D341Med (cell line): ENCODE measurements at regions not wholly inside any gene's neighbourhood (a gene's known extent, or its start where the extent isn't known, plus 50 kb on each side); places are given as distances from the start of the nearest gene placed in this dataset.
A peak's percentile ranks its signal among the peaks of the same experiment; 100 is the strongest.
"Not testable (repeated sequence)": the region's sequence is repeated elsewhere in the genome, so short reads cannot be mapped to it uniquely, and the experiment has no call there.

Source experiments
- DNase-seq: peaks from one replicate; pipeline ENCODE4 v3.0.0; 2012; ENCODE audit warnings: low spot score

DNA sequence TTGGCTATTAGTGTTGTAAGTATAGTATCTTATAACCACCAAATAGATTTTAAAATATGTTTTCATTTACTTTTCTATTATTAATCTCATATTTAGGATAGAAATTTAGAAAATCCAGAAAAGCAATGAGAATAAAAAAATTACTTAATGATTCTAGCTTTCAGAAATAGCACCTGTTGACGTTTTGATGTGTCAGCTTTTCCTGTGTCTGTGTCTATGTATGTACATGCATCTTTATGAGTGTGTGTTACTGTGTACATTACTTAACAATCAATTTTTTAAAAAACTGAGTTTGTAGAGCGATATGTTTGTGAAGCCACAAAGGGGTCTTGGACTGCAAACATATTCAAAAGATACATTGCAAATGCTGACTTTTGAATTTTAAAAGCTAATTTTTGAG is 526.9 kb downstream of the BCKDHB start:
- no peak for DNase-seq

- no peak for DNase-seq
Observed at GRCh38 chr6:80625405-80625804, 518.9 kb downstream of the BCKDHB start.

- DNase-seq: no peak
Observed at GRCh38 chr6:80623066-80623815, 516.8 kb downstream of the BCKDHB start.

GRCh38 chr6:80622641-80623040 is 516.2 kb downstream of the BCKDHB start:
- DNase-seq: no peak

DNA sequence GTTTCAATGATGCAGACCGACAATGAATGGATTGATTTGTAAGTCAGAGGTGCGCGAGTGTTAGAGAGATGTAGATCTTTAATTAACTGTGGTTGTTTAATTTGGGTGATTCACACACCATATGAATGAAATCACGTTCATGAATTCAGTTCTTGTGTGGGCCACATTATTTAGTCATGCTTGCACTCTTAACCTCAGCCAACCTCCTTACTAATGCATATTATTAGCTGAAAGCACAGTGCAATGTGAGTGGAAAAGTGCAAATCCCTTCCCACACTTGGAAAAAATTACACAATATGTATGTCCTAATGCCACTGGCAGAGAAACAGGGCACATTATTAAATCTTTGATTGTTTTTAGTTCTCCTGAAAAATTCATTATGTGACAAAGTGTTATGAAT is 512.5 kb downstream of the BCKDHB start:
- no peak for DNase-seq

GRCh38 chr6:80610846-80611245 is 504.4 kb downstream of the BCKDHB start:
- DNase-seq: no peak

DNA sequence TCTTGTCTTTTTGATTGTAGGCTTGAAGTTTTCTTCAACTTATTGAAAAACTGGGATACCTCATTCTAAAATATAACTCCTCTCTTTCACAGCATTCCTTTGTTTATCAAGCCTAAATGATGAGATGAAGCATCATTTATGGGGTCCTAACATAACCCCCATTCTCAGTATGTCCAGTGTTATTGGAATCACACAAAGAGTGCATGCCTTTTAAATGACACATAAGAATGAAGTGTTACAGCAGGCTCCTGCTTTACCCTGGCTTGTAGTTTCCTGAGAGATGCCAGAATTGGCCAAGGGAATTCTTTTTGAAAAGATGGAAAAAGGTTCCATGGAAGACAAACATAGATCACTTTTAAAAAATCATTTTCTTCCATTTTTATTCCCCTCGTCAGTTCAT is 502.4 kb downstream of the BCKDHB start:
- no peak for DNase-seq

DNA sequence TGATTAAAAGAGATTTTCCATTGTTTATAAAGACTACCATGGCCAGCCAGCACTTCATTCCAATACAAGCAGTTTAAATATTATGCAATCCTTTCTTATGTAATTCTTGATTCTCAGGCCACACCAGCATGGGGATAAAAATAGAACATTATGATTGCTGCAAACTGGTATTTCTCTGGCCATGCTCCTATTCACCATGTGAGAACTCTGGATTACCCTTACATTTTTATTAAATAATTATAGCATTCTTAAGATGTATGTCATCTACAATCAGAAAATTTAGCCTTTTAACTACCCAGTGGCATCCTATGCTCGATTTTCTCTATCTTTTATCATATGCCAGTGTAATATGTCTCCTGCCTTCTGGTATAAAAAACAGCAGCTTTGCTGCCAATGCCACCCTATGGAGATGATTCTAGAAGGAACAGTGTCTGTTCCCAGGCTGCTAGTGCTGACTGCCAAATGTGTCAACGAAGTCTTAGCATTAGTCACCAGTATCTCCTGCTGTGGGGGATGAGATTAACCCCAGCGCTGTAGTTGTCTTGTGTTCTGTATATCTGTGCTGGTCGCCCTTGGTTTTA is 501.4 kb downstream of the BCKDHB start:
- no peak for DNase-seq

DNA sequence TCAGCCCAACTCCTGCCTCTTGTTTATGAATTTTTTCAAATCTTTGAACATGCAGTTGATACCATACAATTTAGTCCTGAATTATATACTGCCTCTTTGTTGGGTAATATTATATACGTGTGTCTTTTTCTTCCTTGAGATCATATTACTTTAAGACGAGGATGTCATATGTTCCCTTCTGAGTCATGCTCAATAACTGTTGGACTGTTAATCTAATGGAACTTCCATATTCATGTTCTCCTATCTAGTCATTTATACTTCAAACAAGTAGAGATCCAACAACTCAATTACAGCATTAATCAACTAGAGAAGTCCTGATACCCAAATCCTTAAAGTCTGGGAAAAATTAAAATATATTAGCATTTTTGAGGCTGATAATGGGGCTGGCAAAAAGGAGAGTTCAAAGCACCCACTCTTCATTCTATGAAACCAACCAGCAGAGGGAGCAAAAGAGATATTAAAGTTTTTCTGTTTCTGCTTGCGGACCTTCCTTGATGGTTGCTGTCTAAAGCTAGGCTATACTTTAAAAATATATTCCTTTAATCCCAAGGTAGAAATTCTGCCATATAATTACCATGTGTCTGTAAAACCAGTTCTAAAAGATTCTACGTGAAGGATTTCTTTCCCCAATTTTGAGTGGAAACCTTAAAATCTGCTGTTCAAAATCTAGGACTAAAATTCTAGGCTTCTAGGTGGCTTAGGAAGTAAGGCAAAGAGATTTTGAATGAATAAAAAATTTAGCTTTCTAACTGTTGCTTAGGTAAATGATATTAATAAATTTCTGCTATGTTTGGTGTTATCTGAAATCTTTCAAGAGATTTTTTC is 498.9 kb downstream of the BCKDHB start:
- DNase-seq: peak; percentile 34

GRCh38 chr6:80603679-80604078 is 497.2 kb downstream of the BCKDHB start:
- no peak for DNase-seq

- DNase-seq: no peak
Observed at GRCh38 chr6:80594461-80594860, 488.0 kb downstream of the BCKDHB start.

- no peak for DNase-seq
Observed at GRCh38 chr6:80592436-80592835, 486.0 kb downstream of the BCKDHB start.

GRCh38 chr6:80586242-80586641 is 479.8 kb downstream of the BCKDHB start:
- DNase-seq: no peak

GRCh38 chr6:80579391-80580023 is 473.0 kb downstream of the BCKDHB start:
- no peak for DNase-seq

DNA sequence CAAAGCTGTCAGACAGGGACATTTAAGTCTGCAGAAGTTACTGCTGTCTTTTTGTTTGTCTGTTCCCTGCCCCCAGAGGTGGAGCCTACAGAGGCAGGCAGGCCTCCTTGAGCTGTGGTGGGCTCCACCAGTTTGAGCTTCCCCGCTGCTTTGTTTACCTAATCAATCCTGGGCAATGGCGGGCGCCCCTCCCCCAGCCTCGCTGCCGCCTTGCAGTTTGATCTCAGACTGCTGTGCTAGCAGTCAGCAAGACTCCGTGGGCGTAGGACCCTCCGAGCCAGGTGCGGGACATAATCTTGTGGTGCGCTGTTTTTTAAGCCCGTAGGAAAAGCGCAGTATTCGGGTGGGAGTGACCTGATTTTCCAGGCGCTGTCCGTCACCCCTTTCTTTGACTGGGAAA is 466.8 kb downstream of the BCKDHB start:
- DNase-seq: not testable (repeated sequence)

- DNase-seq: no peak
Observed at GRCh38 chr6:80566361-80566760, 459.9 kb downstream of the BCKDHB start.

DNA sequence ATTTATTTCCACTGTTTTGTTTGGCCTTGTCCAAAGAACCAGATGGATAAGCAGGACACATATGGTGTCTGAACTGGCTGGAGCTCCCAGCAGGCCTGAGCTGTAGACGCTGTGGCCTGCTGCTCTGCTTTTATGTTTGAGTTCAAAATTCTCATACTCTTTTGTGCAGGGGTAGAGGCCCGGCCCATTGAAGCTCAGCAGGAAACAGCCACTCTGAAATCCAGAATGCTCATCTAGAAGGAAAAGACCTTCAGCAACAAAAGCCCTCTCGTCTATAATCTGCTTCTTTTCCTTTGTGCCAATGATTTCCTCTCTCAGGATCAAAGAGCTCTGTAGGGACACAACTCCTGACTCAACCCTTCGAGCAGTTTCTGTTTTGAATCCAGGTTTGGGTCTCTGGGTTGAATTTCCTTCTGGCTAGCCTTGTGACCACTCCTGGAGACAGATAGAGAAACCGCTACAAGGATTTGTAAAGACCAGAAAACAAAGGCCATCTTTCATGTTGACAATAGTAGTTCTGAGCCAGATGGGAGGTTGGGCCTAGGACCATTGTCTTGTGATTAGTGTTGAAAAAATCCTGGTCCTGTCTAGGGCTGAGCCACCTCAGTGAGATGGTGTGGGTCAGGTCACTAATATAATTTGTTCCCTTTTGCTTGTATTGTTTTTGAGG is 446.7 kb downstream of the BCKDHB start:
- no peak for DNase-seq

GRCh38 chr6:80550748-80551147 is 444.3 kb downstream of the BCKDHB start:
- DNase-seq: no peak

GRCh38 chr6:80550281-80550680 is 443.8 kb downstream of the BCKDHB start:
- no peak for DNase-seq

- no peak for DNase-seq
Observed at GRCh38 chr6:80548532-80548931, 442.1 kb downstream of the BCKDHB start.

DNA sequence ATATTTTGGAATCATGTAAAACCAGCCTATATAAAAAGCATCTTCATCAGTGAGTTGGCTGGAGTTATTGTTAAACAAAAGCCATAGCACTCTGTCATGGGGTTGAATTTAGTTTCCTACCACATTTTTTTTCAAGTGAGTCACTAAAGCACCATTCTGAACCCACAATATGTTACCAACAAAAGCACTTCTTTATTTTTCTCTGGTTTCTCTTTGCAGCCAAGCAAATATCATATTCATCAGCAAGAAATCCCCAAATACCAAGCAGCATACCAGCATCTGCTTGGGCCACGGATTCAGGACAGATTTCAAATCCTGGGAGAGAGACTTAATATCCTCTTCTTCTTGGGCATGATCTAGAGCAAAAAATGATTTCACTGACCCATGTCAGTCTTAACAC is 441.4 kb downstream of the BCKDHB start:
- no peak for DNase-seq
